Thyroid gland (tissue), 4 donors: ENCODE measurements at regions not wholly inside any gene's neighbourhood (a gene's known extent, or its start where the extent isn't known, plus 50 kb on each side); places are given as distances from the start of the nearest gene placed in this dataset.

ENCODE experiments used
- POLR2A ChIP-seq, 2 donors: fragments of 450-650 bp; IDR thresholded peaks; one replicate each; pipeline ENCODE4 v1.6.1; 2017; ENCODE audit warnings: antibody characterized with exemption in 2 of 2, mild to moderate bottlenecking in 2 of 2, moderate library complexity in 1 of 2
- TF ChIP-seq, protein P1 (sequence below), 6 experiments: fragments of 200-600 bp in 3 of 6; fragments of 450-650 bp in 3 of 6; sonication (generic) in 3 of 6; IDR thresholded peaks; one replicate each; pipeline ENCODE4 v1.5.1; 2016 to 2019; ENCODE audit warnings: antibody characterized with exemption in 6 of 6, mild to moderate bottlenecking in 2 of 6, inconsistent platforms in 1 of 6, moderate library complexity in 1 of 6

DNA sequence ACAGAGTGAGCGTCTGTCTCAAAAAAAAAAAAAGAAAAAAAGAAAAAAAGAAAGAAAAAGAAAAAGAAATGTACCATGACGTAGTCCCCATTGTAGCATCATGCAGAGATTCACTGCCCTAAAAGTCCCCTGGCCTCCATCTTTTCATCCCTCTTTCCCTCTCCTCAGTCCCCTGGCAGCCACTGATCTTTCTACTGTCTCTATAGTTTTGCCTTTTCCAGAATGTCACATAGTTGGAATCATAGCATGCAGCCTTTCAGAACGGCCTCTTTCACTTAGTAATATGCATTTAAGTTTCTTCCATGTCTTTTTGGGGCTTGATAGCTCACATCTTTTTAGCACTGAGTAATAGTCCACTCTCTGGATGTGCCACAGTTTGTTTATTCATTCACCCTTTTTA, 60.5 kb upstream of the NCOR2 start:
- TF ChIP-seq, protein P1, sequence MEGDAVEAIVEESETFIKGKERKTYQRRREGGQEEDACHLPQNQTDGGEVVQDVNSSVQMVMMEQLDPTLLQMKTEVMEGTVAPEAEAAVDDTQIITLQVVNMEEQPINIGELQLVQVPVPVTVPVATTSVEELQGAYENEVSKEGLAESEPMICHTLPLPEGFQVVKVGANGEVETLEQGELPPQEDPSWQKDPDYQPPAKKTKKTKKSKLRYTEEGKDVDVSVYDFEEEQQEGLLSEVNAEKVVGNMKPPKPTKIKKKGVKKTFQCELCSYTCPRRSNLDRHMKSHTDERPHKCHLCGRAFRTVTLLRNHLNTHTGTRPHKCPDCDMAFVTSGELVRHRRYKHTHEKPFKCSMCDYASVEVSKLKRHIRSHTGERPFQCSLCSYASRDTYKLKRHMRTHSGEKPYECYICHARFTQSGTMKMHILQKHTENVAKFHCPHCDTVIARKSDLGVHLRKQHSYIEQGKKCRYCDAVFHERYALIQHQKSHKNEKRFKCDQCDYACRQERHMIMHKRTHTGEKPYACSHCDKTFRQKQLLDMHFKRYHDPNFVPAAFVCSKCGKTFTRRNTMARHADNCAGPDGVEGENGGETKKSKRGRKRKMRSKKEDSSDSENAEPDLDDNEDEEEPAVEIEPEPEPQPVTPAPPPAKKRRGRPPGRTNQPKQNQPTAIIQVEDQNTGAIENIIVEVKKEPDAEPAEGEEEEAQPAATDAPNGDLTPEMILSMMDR (IDR thresholded peaks at IDR 0.05) = no peak
- TF ChIP-seq POLR2A (IDR thresholded peaks at IDR 0.05) = no peak
